SW 1271 (cell line): ENCODE measurements at regions not wholly inside any gene's neighbourhood (a gene's known extent, or its start where the extent isn't known, plus 50 kb on each side); places are given as distances from the start of the nearest gene placed in this dataset.
A peak's percentile ranks its signal among the peaks of the same experiment; 100 is the strongest.

ENCODE experiments used
- DNase-seq, 2 experiments: peaks; one replicate each; lab custom pipeline; 2025; lab: John Stamatoyannopoulos, UW

DNA sequence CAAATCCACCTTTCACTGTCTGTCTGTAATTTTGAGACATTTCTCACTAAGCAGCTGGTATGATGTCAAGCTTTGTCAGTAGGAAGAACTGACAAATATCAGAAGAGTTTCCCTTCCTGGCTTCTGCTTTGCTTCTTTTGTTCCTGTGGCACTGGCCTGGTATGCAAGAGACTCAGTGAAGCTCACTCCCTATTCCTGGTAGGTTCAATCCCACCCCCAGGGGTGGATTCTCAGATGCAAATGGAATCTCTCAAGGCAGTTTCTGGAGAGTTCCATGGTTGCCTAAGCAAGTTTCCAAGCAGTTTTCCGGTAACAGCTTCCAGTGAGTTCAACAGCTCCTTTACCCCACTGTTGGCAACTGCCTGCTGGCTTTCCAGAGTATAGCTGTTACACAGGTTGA is 683.4 kb downstream of the PTPRC start:
- no peak for DNase-seq

GRCh38 chr1:199333180-199333579 is 694.3 kb upstream of the NR5A2 start:
- no peak for DNase-seq

- no peak for DNase-seq
These were observed 692.0 kb upstream of the NR5A2 start for GRCh38 chr1:199335496-199335895.

GRCh38 chr1:199336745-199337640 is 690.5 kb upstream of the NR5A2 start:
- DNase-seq = no peak

- no peak for DNase-seq
These were observed 688.8 kb upstream of the NR5A2 start for GRCh38 chr1:199338760-199339159.

DNA sequence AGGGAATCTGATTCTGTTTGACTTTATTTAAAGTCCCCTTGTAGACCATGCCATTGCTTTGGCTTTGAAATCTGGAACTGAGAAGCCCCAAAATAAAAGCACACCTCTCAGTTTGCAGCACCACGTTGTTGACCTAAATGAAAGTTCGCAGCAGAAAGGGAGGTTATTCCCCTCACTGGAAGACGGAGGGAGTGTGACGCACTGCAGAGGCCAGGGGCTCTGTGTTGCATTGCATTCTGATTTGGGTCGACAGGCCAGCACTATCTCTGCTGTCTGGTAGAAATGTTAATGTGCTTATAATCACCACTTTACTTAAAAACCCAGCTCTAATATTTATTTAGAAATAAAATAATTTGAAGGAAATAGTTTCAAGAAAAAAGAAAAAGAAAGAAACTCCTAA is 675.2 kb upstream of the NR5A2 start:
- DNase-seq = no peak

DNA sequence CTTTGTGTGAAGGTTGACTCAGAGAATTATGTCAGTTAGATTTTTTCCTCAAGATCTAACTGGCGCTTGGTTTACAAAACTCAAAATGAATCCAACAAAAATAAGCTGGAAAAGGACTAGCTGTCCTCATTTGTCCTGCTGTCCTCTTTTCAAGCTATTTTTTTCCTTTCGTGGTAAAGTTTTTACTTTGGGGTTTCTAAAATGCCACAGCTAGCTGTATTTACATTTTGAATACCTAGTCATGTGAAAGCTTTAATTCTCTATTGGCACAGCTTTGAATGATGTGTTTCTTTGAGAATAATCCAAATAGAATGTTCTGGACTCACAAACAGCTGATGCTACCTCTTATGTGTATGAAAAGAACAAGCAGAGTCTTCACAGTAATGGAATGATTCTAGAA is 673.6 kb upstream of the NR5A2 start:
- DNase-seq = no peak

GRCh38 chr1:199356561-199356960 is 670.9 kb upstream of the NR5A2 start:
- DNase-seq = no peak

- DNase-seq = no peak
These were observed 669.9 kb upstream of the NR5A2 start for GRCh38 chr1:199357599-199357998.

DNA sequence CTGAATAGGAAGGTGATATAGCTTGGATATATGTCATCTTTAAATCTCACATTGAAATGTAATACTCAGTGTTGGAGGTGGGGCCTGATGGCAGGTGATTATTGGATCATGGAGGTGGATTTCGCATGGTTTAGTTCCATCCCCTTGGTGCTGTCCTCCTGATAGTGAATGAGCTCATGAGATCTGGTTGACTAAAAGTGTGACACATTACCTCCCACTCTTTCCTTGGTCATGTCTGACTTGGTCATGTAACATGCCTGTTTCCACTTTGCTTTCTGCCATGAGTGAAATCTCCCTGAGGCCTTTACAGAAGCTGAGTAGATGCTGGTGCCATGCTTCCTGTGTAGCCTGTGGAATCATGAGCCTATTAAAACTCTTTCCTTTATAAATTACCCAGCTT is 664.5 kb upstream of the NR5A2 start:
- DNase-seq = no peak

DNA sequence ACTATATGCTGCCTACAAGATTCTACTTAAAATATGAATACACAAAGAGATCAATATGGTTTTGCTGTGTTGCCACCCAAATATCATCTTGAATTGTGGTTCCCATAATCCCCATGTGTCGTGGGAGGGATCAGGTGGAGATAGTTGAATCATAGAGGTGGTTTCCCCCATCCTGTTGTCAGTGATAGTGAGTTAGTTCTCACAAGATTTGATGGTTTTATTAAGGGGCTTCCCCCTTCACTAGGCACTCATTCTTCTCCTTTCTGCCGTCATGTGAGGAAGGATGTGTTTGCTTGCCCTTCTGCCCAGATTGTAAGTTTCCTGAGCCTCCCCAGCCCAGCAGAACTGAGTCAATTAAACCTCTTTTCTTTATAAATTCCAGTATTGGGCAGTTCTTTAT is 654.4 kb upstream of the NR5A2 start:
- no peak for DNase-seq

DNA sequence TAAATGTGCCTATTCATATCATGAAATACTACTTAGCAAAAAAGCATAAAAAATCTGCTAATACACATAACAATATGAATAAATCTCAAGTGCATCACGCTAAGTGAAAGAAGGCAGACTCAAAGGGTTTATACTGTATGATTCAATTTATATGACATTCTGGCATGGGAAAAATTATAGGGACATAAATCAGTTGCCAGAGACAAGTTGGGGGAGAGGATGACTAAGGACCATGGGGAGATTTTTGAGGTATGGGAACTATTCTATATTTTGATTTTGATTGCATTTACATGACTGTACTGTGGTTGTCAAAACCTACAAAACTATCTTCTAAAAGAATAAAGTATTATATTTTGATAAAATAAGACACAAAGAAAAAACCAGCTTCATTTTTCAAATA is 650.3 kb upstream of the NR5A2 start:
- no peak for DNase-seq

GRCh38 chr1:199383793-199384192 is 643.7 kb upstream of the NR5A2 start:
- no peak for DNase-seq

- DNase-seq = no peak
These were observed 632.7 kb upstream of the NR5A2 start for GRCh38 chr1:199394856-199395255.

DNA sequence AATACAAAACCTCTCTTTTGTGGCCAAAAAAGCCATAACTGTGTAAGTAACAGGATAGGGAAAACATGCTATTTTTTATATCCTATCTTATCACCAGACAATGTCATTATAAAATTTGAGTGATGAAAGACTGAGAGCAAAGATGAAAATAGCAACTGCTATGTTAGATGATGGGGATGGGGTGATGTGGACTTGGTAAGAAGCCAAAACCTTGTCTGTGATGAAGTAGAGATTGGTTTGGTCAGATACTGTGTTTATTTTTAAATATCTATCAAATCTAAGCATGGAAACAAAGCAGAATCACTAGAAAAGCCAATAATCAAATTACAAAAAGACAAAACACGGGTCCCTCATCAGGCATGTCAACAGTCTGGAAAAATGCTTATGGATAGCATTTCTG is 631.1 kb upstream of the NR5A2 start:
- DNase-seq = no peak

- DNase-seq = no peak
These were observed 627.4 kb upstream of the NR5A2 start for GRCh38 chr1:199399996-199400724.

GRCh38 chr1:199403531-199404116 is 623.9 kb upstream of the NR5A2 start:
- no peak for DNase-seq

GRCh38 chr1:199404191-199404590 is 623.3 kb upstream of the NR5A2 start:
- DNase-seq = no peak

DNA sequence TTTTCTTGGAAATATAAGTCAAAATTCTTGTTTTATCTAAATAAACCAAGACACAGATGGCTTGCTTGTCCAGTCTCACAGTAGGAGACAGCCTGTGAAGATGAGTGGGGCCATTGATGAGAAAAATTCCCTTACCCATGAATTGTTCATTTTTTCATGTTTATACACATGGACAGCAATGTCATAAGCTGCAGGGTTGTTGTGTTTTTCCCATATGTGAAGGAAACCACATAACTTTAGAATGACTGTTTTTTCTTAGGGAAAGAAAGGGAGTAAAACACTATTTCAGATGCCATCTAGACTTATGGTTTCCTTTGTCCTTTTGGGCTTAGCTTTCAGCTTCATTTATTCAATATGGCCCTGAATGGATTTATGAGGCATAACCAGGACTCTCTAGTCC is 622.5 kb upstream of the NR5A2 start:
- DNase-seq = no peak

DNA sequence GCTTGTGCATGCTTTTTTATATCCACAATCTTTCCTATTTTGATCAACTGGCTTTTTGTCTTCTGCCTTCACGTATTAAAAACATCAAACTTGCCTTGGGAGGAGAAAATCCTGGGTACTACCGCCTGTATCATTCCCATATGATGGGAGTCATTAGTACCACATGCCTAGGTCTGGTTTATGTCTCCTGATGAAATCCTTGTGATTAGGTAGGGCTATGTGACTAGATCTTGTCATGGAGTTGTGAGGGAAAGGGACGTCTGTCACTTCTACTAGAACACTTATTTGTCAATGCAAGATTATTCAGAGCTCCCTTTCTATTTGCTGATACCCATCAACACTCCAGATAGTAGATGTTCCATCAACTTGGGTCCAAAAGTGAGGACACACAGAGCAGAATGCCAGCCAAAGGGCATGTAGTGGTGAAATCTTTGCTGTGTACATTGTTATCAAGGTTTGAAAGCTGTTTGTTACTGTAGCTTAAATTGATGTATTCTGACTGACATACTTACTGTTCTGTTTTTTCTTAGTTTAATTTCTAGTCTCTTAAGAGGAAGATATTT is 621.8 kb upstream of the NR5A2 start:
- no peak for DNase-seq

DNA sequence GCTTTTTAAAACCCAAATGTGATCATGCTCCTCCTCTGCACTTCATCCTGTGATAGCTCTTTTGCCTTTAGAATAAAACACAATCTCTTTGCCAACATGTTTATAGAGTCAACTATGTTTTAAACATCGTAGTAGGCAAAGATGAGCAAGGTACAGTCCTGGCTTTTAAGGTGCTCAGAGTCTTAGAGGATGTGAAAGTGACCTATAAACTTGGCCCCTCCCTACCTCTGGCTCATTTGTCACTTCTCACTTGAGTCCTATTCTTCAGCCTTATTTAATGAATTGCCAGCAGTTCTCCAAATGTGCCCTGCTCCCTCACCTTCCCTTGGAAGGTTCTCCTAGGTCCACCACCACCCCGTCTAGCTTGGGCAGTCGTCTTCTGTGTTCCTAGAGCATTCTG is 617.0 kb upstream of the NR5A2 start:
- DNase-seq = no peak

- DNase-seq = no peak
These were observed 616.0 kb upstream of the NR5A2 start for GRCh38 chr1:199411506-199411905.

DNA sequence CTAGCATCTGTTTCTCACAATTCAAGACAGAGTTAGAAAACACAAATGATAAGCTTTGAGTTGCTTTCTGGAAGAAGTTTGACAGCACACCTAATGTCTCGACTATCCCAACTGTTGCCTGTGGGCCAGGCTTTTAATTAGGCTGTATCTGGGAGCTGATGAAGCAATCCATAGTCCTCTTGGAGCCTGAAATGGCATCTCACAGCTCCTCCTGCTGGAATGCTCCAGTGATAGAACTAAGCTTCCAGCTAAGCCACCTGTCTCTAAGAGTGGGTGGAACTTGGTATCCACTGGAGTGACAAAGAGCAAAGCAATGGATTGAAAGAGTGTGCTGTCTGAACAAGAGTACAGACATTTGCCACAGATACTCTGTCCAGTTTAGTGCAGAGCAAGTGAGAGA is 605.3 kb upstream of the NR5A2 start:
- DNase-seq = peak in 1 of 2 experiments; percentile 10
